Prostate gland (tissue), 2 donors: ENCODE measurements at regions not wholly inside any gene's neighbourhood (a gene's known extent, or its start where the extent isn't known, plus 50 kb on each side); places are given as distances from the start of the nearest gene placed in this dataset.

Experiments used
- DNase-seq: peaks from one replicate; pipeline ENCODE4 v3.0.0-alpha.2; 2019; ENCODE audit warnings: low spot score
- H3K27ac ChIP-seq, 2 donors: fragments of 200-600 bp; sonication (generic); 2 replicates each; pipeline ENCODE4 v1.5.1; 2017 to 2019
- H3K27me3 ChIP-seq: fragments of 200-600 bp; sonication (generic); replicated peaks from 2 replicates; pipeline ENCODE4 v1.5.1; 2019; ENCODE audit not compliant: insufficient read depth
- H3K36me3 ChIP-seq, 2 donors: fragments of 200-600 bp; sonication (generic); 1 replicate in 1 of 2; 2 replicates in 1 of 2; pipeline versions ENCODE4 v1.5.1 to v1.8.1; 2017 to 2019
- H3K4me1 ChIP-seq: fragments of 200-600 bp; sonication (generic); replicated peaks from 2 replicates; pipeline ENCODE4 v1.5.1; 2019
- H3K4me3 ChIP-seq, 2 donors: fragments of 200-600 bp; sonication (generic); 2 replicates each; pipeline ENCODE4 v1.5.1; 2017 to 2019
- H3K9me3 ChIP-seq: fragments of 200-600 bp; sonication (generic); 2 replicates; pipeline ENCODE4 v1.5.1; 2017
- CTCF ChIP-seq, 4 experiments: fragments of 200-600 bp in 2 of 4; fragments of 450-650 bp in 2 of 4; sonication (generic) in 2 of 4; IDR thresholded peaks; 1 replicate in 3 of 4; 2 replicates in 1 of 4; pipeline ENCODE4 v1.5.1; 2016 to 2019; ENCODE audit warnings: antibody characterized with exemption in 4 of 4, mild to moderate bottlenecking in 2 of 4, moderate library complexity in 2 of 4
- POLR2A ChIP-seq: fragments of 450-650 bp; IDR thresholded peaks from one replicate; pipeline ENCODE4 v1.6.1; 2016; ENCODE audit warnings: antibody characterized with exemption, mild to moderate bottlenecking
- POLR2AphosphoS5 ChIP-seq: sonication (generic); formaldehyde crosslinking; IDR thresholded peaks from one replicate; pipeline ENCODE4 v1.6.1; 2017; ENCODE audit warnings: antibody characterized with exemption
- WGBS: methylation state at CpG from one replicate; pipeline ENCODE4 v1.1.5; 2018; 5-methylcytosine and 5-hydroxymethylcytosine counted together
- intact Hi-C: fragments of 100-400 bp; cut with DNase I; formaldehyde crosslinking; loops from one replicate; pipeline ENCODE4 v1.14.2; 2022

- Histone ChIP-seq H3K36me3 (no peaks in the 10 kb centered on the region), H3K4me1 (no peaks in the 10 kb centered on the region), H3K4me3 (no peak overlapping the region), H3K27ac (no peak overlapping the region), H3K9me3 (no peaks in the 10 kb centered on the region), H3K27me3 (no peaks in the 10 kb centered on the region)
- WGBS = 97% methylated on average over 1 of the region's 1 CpG
- TF ChIP-seq CTCF (IDR thresholded peaks at IDR 0.05) = no peak
- no peak for TF ChIP-seq POLR2AphosphoS5
- TF ChIP-seq POLR2A = no peak
- intact Hi-C loops = no loop called here
- DNase-seq = no peak
Observed at GRCh38 chr3:24751020-24751419, 256.4 kb upstream of the THRB start.

DNA sequence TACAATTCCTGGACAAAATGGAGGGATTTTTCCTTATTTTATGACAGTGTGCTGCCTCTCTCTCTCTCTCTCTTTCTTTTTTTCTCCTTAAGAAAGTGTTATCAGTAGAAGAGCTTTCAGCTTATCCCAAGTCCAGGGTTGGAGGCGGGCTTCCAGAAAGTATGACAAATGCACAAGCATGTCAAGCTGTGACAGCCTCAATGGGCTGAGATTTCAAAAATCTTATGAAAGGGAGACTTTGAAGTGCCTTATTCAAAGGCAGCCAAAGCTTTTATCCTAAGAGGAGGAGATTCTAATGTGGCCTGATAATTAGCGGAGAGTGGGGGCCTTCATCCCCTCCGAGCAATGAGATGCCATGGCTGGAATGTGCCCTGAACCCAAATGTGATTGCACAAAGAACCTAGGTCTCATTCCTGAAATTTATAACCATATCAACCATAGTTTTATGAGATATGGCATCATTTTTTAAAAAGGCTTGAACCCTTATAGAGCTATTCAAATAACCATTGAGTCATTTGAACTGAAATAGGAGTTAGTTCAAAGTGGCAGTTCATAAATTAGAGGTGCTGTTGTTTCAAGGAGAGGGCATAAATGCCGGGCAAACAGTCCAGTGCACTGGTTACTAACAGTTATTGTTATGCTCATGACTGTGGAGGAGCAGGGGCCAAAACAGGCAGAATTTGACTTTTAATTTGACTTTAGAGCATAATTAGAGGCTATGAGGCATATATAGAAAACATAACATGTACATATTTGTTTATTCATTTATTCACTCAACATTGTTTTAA, 261.6 kb upstream of the THRB start:
- Histone ChIP-seq H3K27me3 (no peaks in the 10 kb centered on the region), H3K4me3 (no peak overlapping the region), H3K9me3 (no peaks in the 10 kb centered on the region), H3K36me3 (no peaks in the 10 kb centered on the region), H3K27ac (no peak overlapping the region), H3K4me1 (no peaks in the 10 kb centered on the region)
- 89% methylated on average over 4 of the region's 4 CpGs for WGBS
- no peak for TF ChIP-seq POLR2A
- no peak for TF ChIP-seq CTCF (IDR thresholded peaks at IDR 0.05)
- no peak for TF ChIP-seq POLR2AphosphoS5
- no peak for DNase-seq
- intact Hi-C loops = no loop called here

- no peaks in the 10 kb centered on the region for H3K4me1 ChIP-seq
- intact Hi-C loops = no loop called here
- DNase-seq = no peak
- H3K9me3 ChIP-seq = no peaks in the 10 kb centered on the region
- no peak overlapping the region for H3K4me3 ChIP-seq
- WGBS = 84% methylated on average over 11 of the region's 11 CpGs
- no peak overlapping the region for H3K27ac ChIP-seq
- H3K27me3 ChIP-seq = no peaks in the 10 kb centered on the region
- no peak for TF ChIP-seq POLR2A
- no peak for TF ChIP-seq CTCF (IDR thresholded peaks at IDR 0.05)
- TF ChIP-seq POLR2AphosphoS5 = no peak
- H3K36me3 ChIP-seq = no peaks in the 10 kb centered on the region
Observed at GRCh38 chr3:24763393-24763792, 268.7 kb upstream of the THRB start.

DNA sequence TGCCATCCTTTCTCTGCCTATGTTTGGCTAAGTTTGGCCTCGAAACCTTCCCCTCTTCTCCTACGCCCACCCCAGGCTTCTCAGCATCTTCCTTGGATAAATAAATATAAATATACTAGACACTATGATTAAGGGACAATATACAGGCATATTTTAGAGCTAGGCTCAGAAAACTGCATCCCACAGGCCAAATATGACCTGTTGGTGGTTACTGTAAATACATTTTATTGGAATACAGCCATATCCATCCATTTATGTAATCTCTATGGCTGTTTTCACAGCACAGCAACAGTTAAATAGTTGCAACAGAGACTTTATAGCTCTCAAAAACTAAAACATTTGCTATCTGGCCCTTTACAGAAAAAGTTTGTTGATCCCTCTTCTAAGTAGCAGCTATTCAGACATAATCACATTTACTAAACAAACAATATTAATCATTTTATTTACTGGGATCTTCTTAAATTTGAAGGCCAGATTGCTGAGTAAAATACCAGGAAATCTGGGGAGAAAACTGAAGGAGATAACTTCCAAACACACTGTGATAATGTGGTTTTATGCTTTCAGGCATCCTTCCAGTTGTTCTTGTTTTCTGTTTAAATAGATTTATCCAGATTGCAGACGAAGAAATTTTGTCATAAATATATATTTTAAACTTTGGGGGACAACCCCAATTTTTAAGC, 269.7 kb upstream of the THRB start:
- no peaks in the 10 kb centered on the region for H3K9me3 ChIP-seq
- no peaks in the 10 kb centered on the region for H3K36me3 ChIP-seq
- H3K4me1 ChIP-seq = no peaks in the 10 kb centered on the region
- intact Hi-C loops = no loop called here
- no peak overlapping the region for H3K4me3 ChIP-seq
- no peaks in the 10 kb centered on the region for H3K27me3 ChIP-seq
- no peak for DNase-seq
- TF ChIP-seq POLR2A = no peak
- TF ChIP-seq POLR2AphosphoS5 = no peak
- TF ChIP-seq CTCF (IDR thresholded peaks at IDR 0.05) = no peak
- no peak overlapping the region for H3K27ac ChIP-seq
- WGBS = 74% methylated on average over 3 of the region's 3 CpGs

DNA sequence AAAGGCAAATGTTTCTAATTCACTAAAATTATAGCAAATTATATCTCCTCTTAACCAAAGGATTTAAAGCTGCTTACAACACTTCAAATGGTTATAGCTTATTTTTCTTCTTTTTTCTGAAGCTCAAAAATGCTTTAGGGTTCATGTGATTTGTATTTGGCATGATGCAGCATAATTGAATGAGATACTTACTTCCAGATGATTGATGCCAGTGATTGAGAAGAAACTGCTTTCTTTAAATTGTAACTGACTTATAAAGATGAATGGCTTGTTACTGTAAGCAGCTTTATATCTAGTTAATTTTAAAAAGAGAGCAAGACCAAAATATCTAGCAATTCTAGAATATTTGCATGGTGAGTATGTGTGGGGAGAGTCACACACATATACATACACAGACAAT, 270.7 kb upstream of the THRB start:
- Histone ChIP-seq H3K4me1 (no peaks in the 10 kb centered on the region), H3K27ac (no peak overlapping the region), H3K9me3 (no peaks in the 10 kb centered on the region), H3K4me3 (no peak overlapping the region), H3K36me3 (no peaks in the 10 kb centered on the region), H3K27me3 (no peaks in the 10 kb centered on the region)
- TF ChIP-seq CTCF (IDR thresholded peaks at IDR 0.05) (no peak), POLR2AphosphoS5 (no peak), POLR2A (no peak)
- intact Hi-C loops = no loop called here
- no peak for DNase-seq
